ENCODE measurements at regions not wholly inside any gene's neighbourhood (a gene's known extent, or its start where the extent isn't known, plus 50 kb on each side); places are given as distances from the start of the nearest gene placed in this dataset.
"Not testable (repeated sequence)": the region's sequence is repeated elsewhere in the genome, so short reads cannot be mapped to it uniquely, and the experiment has no call there.

GRCh38 chr1:121472017-121472416 is 287.2 kb downstream of the SRGAP2C start:
- intact Hi-C loops (cut with DNase I), result no loop called here
- DNase-seq (no peak), ATAC-seq (no peak)
- Histone ChIP-seq H3K36me3 (no peaks in the 10 kb centered on the region), H3K4me3 (no peak overlapping the region), H3K9me3 (no peaks in the 10 kb centered on the region), H3K4me1 (no peaks in the 10 kb centered on the region), H3K27ac (no peak overlapping the region), H3K27me3 (peaks cover 0 to 5% of the 10 kb centered on the region in 2 donors)
- TF ChIP-seq CTCF (IDR thresholded peaks at IDR 0.05), result no peak

GRCh38 chr1:121483234-121483633 is 298.5 kb downstream of the SRGAP2C start:
- intact Hi-C loops (cut with DNase I), result no loop called here

GRCh38 chr1:121483961-121484424 is 299.2 kb downstream of the SRGAP2C start:
- H3K9me3 ChIP-seq, result peaks cover 0 to 8% of the 10 kb centered on the region in 2 donors
- ATAC-seq (peak; percentile 65), DNase-seq (no peak)
- no peak overlapping the region for H3K27ac ChIP-seq
- no peak for TF ChIP-seq CTCF (IDR thresholded peaks at IDR 0.05)
- H3K36me3 ChIP-seq, result no peaks in the 10 kb centered on the region
- H3K4me1 ChIP-seq, result no peaks in the 10 kb centered on the region
- H3K27me3 ChIP-seq, result no peaks in the 10 kb centered on the region
- intact Hi-C loops (cut with DNase I), result no loop called here
- no peak overlapping the region for H3K4me3 ChIP-seq

More at GRCh38 chr1:121483234-121483633, 298.5 kb downstream of the SRGAP2C start:
- H3K27me3 ChIP-seq, result no peaks in the 10 kb centered on the region
- peaks cover 0 to 8% of the 10 kb centered on the region in 2 donors for H3K9me3 ChIP-seq
- no peak for DNase-seq
- no peaks in the 10 kb centered on the region for H3K4me1 ChIP-seq
- no peak overlapping the region for H3K4me3 ChIP-seq
- no peaks in the 10 kb centered on the region for H3K36me3 ChIP-seq
- no peak for ATAC-seq
- no peak overlapping the region for H3K27ac ChIP-seq
- no peak for TF ChIP-seq CTCF (IDR thresholded peaks at IDR 0.05)

- H3K27me3 ChIP-seq; H3K4me1 ChIP-seq; H3K4me3 ChIP-seq; H3K27ac ChIP-seq; H3K36me3 ChIP-seq; intact Hi-C loops (cut with DNase I); DNase-seq; H3K9me3 ChIP-seq: not testable (repeated sequence)
- ATAC-seq, result peak; percentile 89
These were observed 310.0 kb downstream of the SRGAP2C start for GRCh38 chr1:121494796-121495195.

- H3K4me3 ChIP-seq; H3K27ac ChIP-seq; H3K36me3 ChIP-seq; intact Hi-C loops (cut with DNase I); H3K27me3 ChIP-seq; ATAC-seq; H3K4me1 ChIP-seq: not testable (repeated sequence)
- H3K9me3 ChIP-seq, result peaks cover 0 to 15% of the 10 kb centered on the region in 2 donors
- peak in 1 of 4 donors; percentile 34 for DNase-seq
These were observed 326.7 kb downstream of the SRGAP2C start for GRCh38 chr1:121511455-121511854.

- intact Hi-C loops (cut with DNase I); H3K4me3 ChIP-seq; H3K27ac ChIP-seq; ATAC-seq; H3K4me1 ChIP-seq; H3K36me3 ChIP-seq; DNase-seq; H3K27me3 ChIP-seq: not testable (repeated sequence)
- H3K9me3 ChIP-seq, result peaks cover 0 to 15% of the 10 kb centered on the region in 2 donors
These were observed 327.1 kb downstream of the SRGAP2C start for GRCh38 chr1:121511876-121512275.

- H3K4me1 ChIP-seq, result peaks cover 0 to 29% of the 10 kb centered on the region in 2 donors
- ATAC-seq, result no peak
- no peak overlapping the region for H3K4me3 ChIP-seq
- intact Hi-C loops (cut with DNase I), result no loop called here
- peaks cover 11 to 21% of the 10 kb centered on the region in 2 donors for H3K27me3 ChIP-seq
- H3K27ac ChIP-seq, result no peak overlapping the region
- DNase-seq, result no peak
- peaks cover 0 to 1% of the 10 kb centered on the region in 2 donors for H3K9me3 ChIP-seq
- H3K36me3 ChIP-seq, result no peaks in the 10 kb centered on the region
- TF ChIP-seq CTCF (IDR thresholded peaks at IDR 0.05), result no peak
These were observed 330.5 kb downstream of the SRGAP2C start for GRCh38 chr1:121515235-121515634.
